ENCODE measurements at regions not wholly inside any gene's neighbourhood (a gene's known extent, or its start where the extent isn't known, plus 50 kb on each side); places are given as distances from the start of the nearest gene placed in this dataset.

- Histone ChIP-seq H3K9me3 (ENCODE audit: control insufficient read depth, insufficient read depth, low read length) (no peaks in the 10 kb centered on the region), H3K4me1 (ENCODE audit: control insufficient read depth, insufficient read depth, low read length) (no peaks in the 10 kb centered on the region), H3K4me3 (ENCODE audit: low read depth, low read length) (no peak overlapping the region), H3K27me3 (ENCODE audit: control insufficient read depth, insufficient read depth, low read length) (no peaks in the 10 kb centered on the region), H3K9ac (ENCODE audit: low read depth, low read length) (no peak overlapping the region), H3K36me3 (ENCODE audit: control insufficient read depth, insufficient read depth, low read length) (no peaks in the 10 kb centered on the region)
These were observed 176.8 kb upstream of the TBX20 start for GRCh38 chr7:35430547-35431153.

GRCh38 chr7:35424869-35425495 lies 171.1 kb upstream of the TBX20 start:
- Histone ChIP-seq H3K4me3 (ENCODE audit: low read depth, low read length) (no peak overlapping the region), H3K9ac (ENCODE audit: low read depth, low read length) (no peak overlapping the region), H3K9me3 (ENCODE audit: control insufficient read depth, insufficient read depth, low read length) (no peaks in the 10 kb centered on the region), H3K27me3 (ENCODE audit: control insufficient read depth, insufficient read depth, low read length) (peaks cover 15% of the 10 kb centered on the region), H3K4me1 (ENCODE audit: control insufficient read depth, insufficient read depth, low read length) (no peaks in the 10 kb centered on the region), H3K36me3 (ENCODE audit: control insufficient read depth, insufficient read depth, low read length) (no peaks in the 10 kb centered on the region)

- peaks cover 21% of the 10 kb centered on the region for H3K27me3 ChIP-seq (ENCODE audit: control insufficient read depth, insufficient read depth, low read length)
These were observed 170.5 kb upstream of the TBX20 start for GRCh38 chr7:35424440-35424839.

GRCh38 chr7:35422715-35423114 lies 168.8 kb upstream of the TBX20 start:
- Histone ChIP-seq H3K9ac (ENCODE audit: low read depth, low read length) (no peak overlapping the region), H3K4me1 (ENCODE audit: control insufficient read depth, insufficient read depth, low read length) (no peaks in the 10 kb centered on the region), H3K27me3 (ENCODE audit: control insufficient read depth, insufficient read depth, low read length) (peaks cover 28% of the 10 kb centered on the region), H3K36me3 (ENCODE audit: control insufficient read depth, insufficient read depth, low read length) (no peaks in the 10 kb centered on the region), H3K4me3 (ENCODE audit: low read depth, low read length) (no peak overlapping the region), H3K9me3 (ENCODE audit: control insufficient read depth, insufficient read depth, low read length) (no peaks in the 10 kb centered on the region)

More at GRCh38 chr7:35424440-35424839, 170.5 kb upstream of the TBX20 start:
- no peaks in the 10 kb centered on the region for H3K9me3 ChIP-seq (ENCODE audit: control insufficient read depth, insufficient read depth, low read length)
- H3K36me3 ChIP-seq (ENCODE audit: control insufficient read depth, insufficient read depth, low read length), result no peaks in the 10 kb centered on the region
- no peaks in the 10 kb centered on the region for H3K4me1 ChIP-seq (ENCODE audit: control insufficient read depth, insufficient read depth, low read length)
- no peak overlapping the region for H3K4me3 ChIP-seq (ENCODE audit: low read depth, low read length)
- H3K9ac ChIP-seq (ENCODE audit: low read depth, low read length), result no peak overlapping the region

- Histone ChIP-seq H3K27me3 (ENCODE audit: control insufficient read depth, insufficient read depth, low read length) (peaks cover 31% of the 10 kb centered on the region), H3K4me1 (ENCODE audit: control insufficient read depth, insufficient read depth, low read length) (no peaks in the 10 kb centered on the region), H3K9ac (ENCODE audit: low read depth, low read length) (no peak overlapping the region), H3K4me3 (ENCODE audit: low read depth, low read length) (no peak overlapping the region), H3K36me3 (ENCODE audit: control insufficient read depth, insufficient read depth, low read length) (no peaks in the 10 kb centered on the region), H3K9me3 (ENCODE audit: control insufficient read depth, insufficient read depth, low read length) (no peaks in the 10 kb centered on the region)
These were observed 166.8 kb upstream of the TBX20 start for GRCh38 chr7:35420656-35421055.

GRCh38 chr7:35419391-35419755 lies 165.5 kb upstream of the TBX20 start:
- Histone ChIP-seq H3K4me1 (ENCODE audit: control insufficient read depth, insufficient read depth, low read length) (no peaks in the 10 kb centered on the region), H3K4me3 (ENCODE audit: low read depth, low read length) (no peak overlapping the region), H3K9me3 (ENCODE audit: control insufficient read depth, insufficient read depth, low read length) (no peaks in the 10 kb centered on the region), H3K36me3 (ENCODE audit: control insufficient read depth, insufficient read depth, low read length) (no peaks in the 10 kb centered on the region), H3K27me3 (ENCODE audit: control insufficient read depth, insufficient read depth, low read length) (peaks cover 31% of the 10 kb centered on the region), H3K9ac (ENCODE audit: low read depth, low read length) (no peak overlapping the region)

GRCh38 chr7:35418716-35419390 lies 165.0 kb upstream of the TBX20 start:
- no peak overlapping the region for H3K4me3 ChIP-seq (ENCODE audit: low read depth, low read length)
- H3K4me1 ChIP-seq (ENCODE audit: control insufficient read depth, insufficient read depth, low read length), result no peaks in the 10 kb centered on the region
- no peaks in the 10 kb centered on the region for H3K9me3 ChIP-seq (ENCODE audit: control insufficient read depth, insufficient read depth, low read length)
- no peaks in the 10 kb centered on the region for H3K36me3 ChIP-seq (ENCODE audit: control insufficient read depth, insufficient read depth, low read length)
- H3K27me3 ChIP-seq (ENCODE audit: control insufficient read depth, insufficient read depth, low read length), result peaks cover 31% of the 10 kb centered on the region
- H3K9ac ChIP-seq (ENCODE audit: low read depth, low read length), result no peak overlapping the region

GRCh38 chr7:35416568-35416967 lies 162.7 kb upstream of the TBX20 start:
- Histone ChIP-seq H3K4me3 (ENCODE audit: low read depth, low read length) (no peak overlapping the region), H3K27me3 (ENCODE audit: control insufficient read depth, insufficient read depth, low read length) (peaks cover 31% of the 10 kb centered on the region)

GRCh38 chr7:35415411-35415822 lies 161.5 kb upstream of the TBX20 start:
- H3K4me1 ChIP-seq (ENCODE audit: control insufficient read depth, insufficient read depth, low read length), result no peaks in the 10 kb centered on the region
- H3K27me3 ChIP-seq (ENCODE audit: control insufficient read depth, insufficient read depth, low read length), result peaks cover 20% of the 10 kb centered on the region
- no peak overlapping the region for H3K4me3 ChIP-seq (ENCODE audit: low read depth, low read length)
- no peak overlapping the region for H3K9ac ChIP-seq (ENCODE audit: low read depth, low read length)
- no peaks in the 10 kb centered on the region for H3K36me3 ChIP-seq (ENCODE audit: control insufficient read depth, insufficient read depth, low read length)
- H3K9me3 ChIP-seq (ENCODE audit: control insufficient read depth, insufficient read depth, low read length), result no peaks in the 10 kb centered on the region

More at GRCh38 chr7:35416568-35416967, 162.7 kb upstream of the TBX20 start:
- Histone ChIP-seq H3K9ac (ENCODE audit: low read depth, low read length) (no peak overlapping the region), H3K4me1 (ENCODE audit: control insufficient read depth, insufficient read depth, low read length) (no peaks in the 10 kb centered on the region), H3K36me3 (ENCODE audit: control insufficient read depth, insufficient read depth, low read length) (no peaks in the 10 kb centered on the region), H3K9me3 (ENCODE audit: control insufficient read depth, insufficient read depth, low read length) (no peaks in the 10 kb centered on the region)

- Histone ChIP-seq H3K4me1 (ENCODE audit: control insufficient read depth, insufficient read depth, low read length) (no peaks in the 10 kb centered on the region), H3K36me3 (ENCODE audit: control insufficient read depth, insufficient read depth, low read length) (no peaks in the 10 kb centered on the region), H3K9ac (ENCODE audit: low read depth, low read length) (no peak overlapping the region), H3K27me3 (ENCODE audit: control insufficient read depth, insufficient read depth, low read length) (no peaks in the 10 kb centered on the region), H3K4me3 (ENCODE audit: low read depth, low read length) (no peak overlapping the region), H3K9me3 (ENCODE audit: control insufficient read depth, insufficient read depth, low read length) (no peaks in the 10 kb centered on the region)
These were observed 157.4 kb upstream of the TBX20 start for GRCh38 chr7:35411331-35411730.

GRCh38 chr7:35405461-35405860 lies 151.6 kb upstream of the TBX20 start:
- no peak overlapping the region for H3K9ac ChIP-seq (ENCODE audit: low read depth, low read length)
- H3K9me3 ChIP-seq (ENCODE audit: control insufficient read depth, insufficient read depth, low read length), result no peaks in the 10 kb centered on the region
- no peaks in the 10 kb centered on the region for H3K27me3 ChIP-seq (ENCODE audit: control insufficient read depth, insufficient read depth, low read length)

More at GRCh38 chr7:35405461-35405860, 151.6 kb upstream of the TBX20 start:
- Histone ChIP-seq H3K4me3 (ENCODE audit: low read depth, low read length) (no peak overlapping the region), H3K4me1 (ENCODE audit: control insufficient read depth, insufficient read depth, low read length) (no peaks in the 10 kb centered on the region), H3K36me3 (ENCODE audit: control insufficient read depth, insufficient read depth, low read length) (no peaks in the 10 kb centered on the region)
